ENCODE measurements at regions not wholly inside any gene's neighbourhood (a gene's known extent, or its start where the extent isn't known, plus 50 kb on each side); places are given as distances from the start of the nearest gene placed in this dataset.

GRCh38 chr1:221849897-221850296, 108.0 kb upstream of the DUSP10 start:
- no peaks in the 10 kb centered on the region for H3K27me3 ChIP-seq (ENCODE audit: insufficient read depth, low read length)
- H2AFZ ChIP-seq (ENCODE audit: low read depth, low read length), result no peak overlapping the region
- no peaks in the 10 kb centered on the region for H3K79me2 ChIP-seq (ENCODE audit: insufficient read depth, low read length)
- no peak overlapping the region for H3K4me3 Mint-ChIP-seq (ENCODE audit: unreplicated experiment)
- no peaks in the 10 kb centered on the region for H3K36me3 Mint-ChIP-seq (ENCODE audit: low read depth, unreplicated experiment)
- no peaks in the 10 kb centered on the region for H3K9me3 Mint-ChIP-seq (ENCODE audit: unreplicated experiment)
- no peaks in the 10 kb centered on the region for H3K36me3 ChIP-seq (ENCODE audit: insufficient read depth, low read length)
- H3K27me3 Mint-ChIP-seq (ENCODE audit: low read depth, unreplicated experiment), result peaks cover 7% of the 10 kb centered on the region
- H3K4me2 ChIP-seq (ENCODE audit: low read length), result no peak overlapping the region
- H3K27ac Mint-ChIP-seq (ENCODE audit: unreplicated experiment), result no peak overlapping the region
- H3K4me1 ChIP-seq (ENCODE audit: insufficient read depth, low read length), result peaks cover 13% of the 10 kb centered on the region
- no peak for FAIRE-seq
- H4K20me1 ChIP-seq (ENCODE audit: insufficient read depth, low read length), result no peaks in the 10 kb centered on the region
- H3K9ac ChIP-seq (ENCODE audit: low read length), result no peak overlapping the region
- H3K27ac ChIP-seq (ENCODE audit: low read depth, low read length), result no peak overlapping the region
- TF ChIP-seq CTCF (IDR thresholded peaks at IDR 0.05; ENCODE audit: insufficient read depth, low read depth, low read length), result no peak
- TF ChIP-seq EZH2 (IDR thresholded peaks at IDR 0.05; ENCODE audit: insufficient read depth, low read length), result no peak
- H3K4me1 Mint-ChIP-seq (ENCODE audit: low read depth, unreplicated experiment), result no peaks in the 10 kb centered on the region
- no peak overlapping the region for H3K4me3 ChIP-seq (ENCODE audit: insufficient read depth, low read depth, low read length)
- DNase-seq (ENCODE audit: low read depth), result no peak
- no peaks in the 10 kb centered on the region for H3K9me3 ChIP-seq (ENCODE audit: insufficient read depth, low read depth, low read length)

- Mint-ChIP-seq H3K27me3 (ENCODE audit: low read depth, unreplicated experiment) (peaks cover 7% of the 10 kb centered on the region), H3K27ac (ENCODE audit: unreplicated experiment) (no peak overlapping the region), H3K4me1 (ENCODE audit: low read depth, unreplicated experiment) (no peaks in the 10 kb centered on the region), H3K9me3 (ENCODE audit: unreplicated experiment) (no peaks in the 10 kb centered on the region), H3K4me3 (ENCODE audit: unreplicated experiment) (no peak overlapping the region), H3K36me3 (ENCODE audit: low read depth, unreplicated experiment) (no peaks in the 10 kb centered on the region)
- H3K9me3 ChIP-seq (ENCODE audit: insufficient read depth, low read depth, low read length), result no peaks in the 10 kb centered on the region
- DNase-seq (ENCODE audit: low read depth) (no peak), FAIRE-seq (no peak)
- no peaks in the 10 kb centered on the region for H3K36me3 ChIP-seq (ENCODE audit: insufficient read depth, low read length)
- H3K4me1 ChIP-seq (ENCODE audit: insufficient read depth, low read length), result peaks cover 13% of the 10 kb centered on the region
- TF ChIP-seq EZH2 (IDR thresholded peaks at IDR 0.05; ENCODE audit: insufficient read depth, low read length) (no peak), CTCF (IDR thresholded peaks at IDR 0.05; ENCODE audit: insufficient read depth, low read depth, low read length) (no peak)
- H3K27ac ChIP-seq (ENCODE audit: low read depth, low read length), result no peak overlapping the region
- no peak overlapping the region for H2AFZ ChIP-seq (ENCODE audit: low read depth, low read length)
- H3K27me3 ChIP-seq (ENCODE audit: insufficient read depth, low read length), result no peaks in the 10 kb centered on the region
- H3K79me2 ChIP-seq (ENCODE audit: insufficient read depth, low read length), result no peaks in the 10 kb centered on the region
- no peak overlapping the region for H3K4me2 ChIP-seq (ENCODE audit: low read length)
- H4K20me1 ChIP-seq (ENCODE audit: insufficient read depth, low read length), result no peaks in the 10 kb centered on the region
- no peak overlapping the region for H3K4me3 ChIP-seq (ENCODE audit: insufficient read depth, low read depth, low read length)
- H3K9ac ChIP-seq (ENCODE audit: low read length), result no peak overlapping the region
Observed at GRCh38 chr1:221849110-221849509, 107.2 kb upstream of the DUSP10 start.

DNA sequence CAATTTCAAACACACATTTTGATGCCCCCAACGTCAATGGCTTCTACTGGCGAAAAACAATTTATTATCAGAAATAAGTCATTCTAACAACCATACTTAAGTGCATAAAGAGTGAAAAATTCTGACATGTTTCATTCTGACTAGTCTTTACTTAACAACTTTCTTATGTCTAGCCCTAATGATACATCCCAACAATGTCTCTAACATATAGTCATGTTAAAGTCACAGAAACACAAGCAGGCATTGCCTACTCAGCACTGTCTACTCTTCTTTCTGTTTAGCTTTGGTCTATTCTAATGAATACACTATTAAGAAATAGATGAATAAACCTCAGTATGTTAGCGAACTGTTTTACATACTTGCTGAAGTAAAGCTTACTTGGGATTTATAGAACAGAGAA, 105.8 kb upstream of the DUSP10 start:
- H3K4me1 Mint-ChIP-seq (ENCODE audit: low read depth, unreplicated experiment), result no peaks in the 10 kb centered on the region
- H3K27me3 ChIP-seq (ENCODE audit: insufficient read depth, low read length), result no peaks in the 10 kb centered on the region
- no peak overlapping the region for H3K9ac ChIP-seq (ENCODE audit: low read length)
- H3K4me3 ChIP-seq (ENCODE audit: insufficient read depth, low read depth, low read length), result no peak overlapping the region
- peaks cover 2% of the 10 kb centered on the region for H3K27me3 Mint-ChIP-seq (ENCODE audit: low read depth, unreplicated experiment)
- DNase-seq (ENCODE audit: low read depth), result no peak
- no peaks in the 10 kb centered on the region for H4K20me1 ChIP-seq (ENCODE audit: insufficient read depth, low read length)
- H3K9me3 Mint-ChIP-seq (ENCODE audit: unreplicated experiment), result no peaks in the 10 kb centered on the region
- H3K9me3 ChIP-seq (ENCODE audit: insufficient read depth, low read depth, low read length), result no peaks in the 10 kb centered on the region
- no peak overlapping the region for H3K27ac ChIP-seq (ENCODE audit: low read depth, low read length)
- H3K27ac Mint-ChIP-seq (ENCODE audit: unreplicated experiment), result no peak overlapping the region
- TF ChIP-seq EZH2 (IDR thresholded peaks at IDR 0.05; ENCODE audit: insufficient read depth, low read length) (no peak), CTCF (IDR thresholded peaks at IDR 0.05; ENCODE audit: insufficient read depth, low read depth, low read length) (no peak)
- no peaks in the 10 kb centered on the region for H3K36me3 ChIP-seq (ENCODE audit: insufficient read depth, low read length)
- H3K4me3 Mint-ChIP-seq (ENCODE audit: unreplicated experiment), result no peak overlapping the region
- H3K4me1 ChIP-seq (ENCODE audit: insufficient read depth, low read length), result peaks cover 13% of the 10 kb centered on the region
- H2AFZ ChIP-seq (ENCODE audit: low read depth, low read length), result no peak overlapping the region
- no peak for FAIRE-seq
- no peak overlapping the region for H3K4me2 ChIP-seq (ENCODE audit: low read length)
- no peaks in the 10 kb centered on the region for H3K36me3 Mint-ChIP-seq (ENCODE audit: low read depth, unreplicated experiment)
- H3K79me2 ChIP-seq (ENCODE audit: insufficient read depth, low read length), result no peaks in the 10 kb centered on the region
